ENCODE measurements at regions not wholly inside any gene's neighbourhood (a gene's known extent, or its start where the extent isn't known, plus 50 kb on each side); places are given as distances from the start of the nearest gene placed in this dataset.
A peak's percentile ranks its signal among the peaks of the same experiment; 100 is the strongest.
"Not testable (repeated sequence)": the region's sequence is repeated elsewhere in the genome, so short reads cannot be mapped to it uniquely, and the experiment has no call there.

GRCh38 chr20:5696011-5696559, 54.1 kb upstream of the SHLD1 start:
- ChIA-PET CTCF (no interaction called here), POLR2A (no interaction called here)
- Mint-ChIP-seq H3K27ac (no peak overlapping the region), H3K4me3 (no peak overlapping the region), H3K27me3 (peaks cover 0 to 7% of the 10 kb centered on the region in 2 donors), H3K4me1 (no peaks in the 10 kb centered on the region), H3K9me3 (peaks cover 0 to 2% (median 0%) of the 10 kb centered on the region in 5 donors), H3K36me3 (peaks cover 0 to 4% (median 0%) of the 10 kb centered on the region in 3 donors)
- no peaks in the 10 kb centered on the region for H3K36me3 ChIP-seq (ENCODE audit: insufficient read depth, low read length)
- DNase-seq, result no peak
- no peak overlapping the region for H3K4me3 ChIP-seq (ENCODE audit: low read length)
- no peak overlapping the region for H3K27ac ChIP-seq (ENCODE audit: low read depth, low read length)
- no peaks in the 10 kb centered on the region for H3K9me3 ChIP-seq (ENCODE audit: low read length)
- H3K27me3 ChIP-seq (ENCODE audit: insufficient read depth, low read length, poor library complexity, severe bottlenecking), result no peaks in the 10 kb centered on the region
- no peaks in the 10 kb centered on the region for H3K4me1 ChIP-seq (ENCODE audit: insufficient read depth, low read length)

GRCh38 chr20:5691918-5692618, 58.1 kb upstream of the SHLD1 start:
- no peaks in the 10 kb centered on the region for H3K36me3 ChIP-seq (ENCODE audit: insufficient read depth, low read length)
- peak overlapping the region in 2 of 8 donors; percentile 33 to 39 for H3K27ac Mint-ChIP-seq
- no peaks in the 10 kb centered on the region for H3K27me3 ChIP-seq (ENCODE audit: insufficient read depth, low read length, poor library complexity, severe bottlenecking)
- H3K4me3 ChIP-seq (ENCODE audit: low read length), result no peak overlapping the region
- ChIA-PET POLR2A (interaction anchor here (0.6 to 0.7 kb wide), 2 partner anchors 46 to 114 kb away, joined by 5 to 7 read pairs; no protein-coding TSS in a partner anchor), CTCF (no interaction called here)
- no peaks in the 10 kb centered on the region for H3K4me1 Mint-ChIP-seq
- no peak overlapping the region for H3K4me3 Mint-ChIP-seq
- peaks cover 0 to 10% of the 10 kb centered on the region in 2 donors for H3K27me3 Mint-ChIP-seq
- H3K36me3 Mint-ChIP-seq, result peaks cover 0 to 4% (median 0%) of the 10 kb centered on the region in 3 donors
- no peak overlapping the region for H3K27ac ChIP-seq (ENCODE audit: low read depth, low read length)
- H3K4me1 ChIP-seq (ENCODE audit: insufficient read depth, low read length), result no peaks in the 10 kb centered on the region
- peaks cover 0 to 2% (median 0%) of the 10 kb centered on the region in 5 donors for H3K9me3 Mint-ChIP-seq
- DNase-seq, result peak in 1 of 5 donors; percentile 4
- H3K9me3 ChIP-seq (ENCODE audit: low read length), result no peaks in the 10 kb centered on the region

- Histone ChIP-seq H3K36me3 (ENCODE audit: insufficient read depth, low read length) (no peaks in the 10 kb centered on the region), H3K27me3 (ENCODE audit: insufficient read depth, low read length, poor library complexity, severe bottlenecking) (no peaks in the 10 kb centered on the region), H3K27ac (ENCODE audit: low read depth, low read length) (no peak overlapping the region), H3K4me3 (ENCODE audit: low read length) (no peak overlapping the region), H3K4me1 (ENCODE audit: insufficient read depth, low read length) (no peaks in the 10 kb centered on the region), H3K9me3 (ENCODE audit: low read length) (no peaks in the 10 kb centered on the region)
- no peak for DNase-seq
- Mint-ChIP-seq H3K4me1 (no peaks in the 10 kb centered on the region), H3K27me3 (peaks cover 0 to 4% of the 10 kb centered on the region in 2 donors), H3K36me3 (no peaks in the 10 kb centered on the region), H3K9me3 (no peaks in the 10 kb centered on the region), H3K4me3 (no peak overlapping the region), H3K27ac (no peak overlapping the region)
- ChIA-PET CTCF (no interaction called here), POLR2A (no interaction called here)
These were observed 60.7 kb upstream of the SHLD1 start for GRCh38 chr20:5689463-5689862.

- no peaks in the 10 kb centered on the region for H3K4me1 Mint-ChIP-seq
- no peak for DNase-seq
- no peaks in the 10 kb centered on the region for H3K9me3 Mint-ChIP-seq
- H3K27ac ChIP-seq (ENCODE audit: low read depth, low read length), result no peak overlapping the region
- ChIA-PET CTCF (no interaction called here), POLR2A (no interaction called here)
- H3K36me3 ChIP-seq (ENCODE audit: insufficient read depth, low read length), result no peaks in the 10 kb centered on the region
- H3K27ac Mint-ChIP-seq, result peak overlapping the region in 2 of 8 donors; percentile 6 to 38
- H3K27me3 Mint-ChIP-seq, result peaks cover 0 to 3% of the 10 kb centered on the region in 2 donors
- H3K4me1 ChIP-seq (ENCODE audit: insufficient read depth, low read length), result no peaks in the 10 kb centered on the region
- H3K4me3 Mint-ChIP-seq, result no peak overlapping the region
- H3K27me3 ChIP-seq (ENCODE audit: insufficient read depth, low read length, poor library complexity, severe bottlenecking), result no peaks in the 10 kb centered on the region
- no peaks in the 10 kb centered on the region for H3K9me3 ChIP-seq (ENCODE audit: low read length)
- no peaks in the 10 kb centered on the region for H3K36me3 Mint-ChIP-seq
- H3K4me3 ChIP-seq (ENCODE audit: low read length), result no peak overlapping the region
These were observed 61.7 kb upstream of the SHLD1 start for GRCh38 chr20:5688431-5688972.

DNA sequence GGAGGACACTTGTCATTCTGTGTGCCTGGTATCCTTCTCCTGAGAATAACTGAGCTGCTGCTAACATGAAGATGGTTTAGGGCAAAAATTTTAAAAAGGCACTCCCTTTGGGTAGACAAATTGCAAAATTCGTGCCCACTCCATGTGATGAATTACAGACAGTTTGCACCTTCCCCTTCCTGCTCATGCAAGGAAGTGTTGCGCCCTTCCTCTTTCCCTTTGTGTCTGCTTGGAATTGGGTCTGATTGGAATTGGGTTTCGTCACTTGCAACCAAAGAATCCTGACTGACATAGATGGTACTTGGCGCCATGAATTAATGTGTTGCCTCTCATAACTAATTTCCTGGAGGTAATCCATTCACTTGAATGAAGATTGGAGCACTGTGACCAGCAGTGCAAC, 62.3 kb upstream of the SHLD1 start:
- ChIA-PET CTCF (no interaction called here), POLR2A (no interaction called here)
- H3K27ac ChIP-seq (ENCODE audit: low read depth, low read length), result no peak overlapping the region
- no peaks in the 10 kb centered on the region for H3K36me3 Mint-ChIP-seq
- H3K4me3 ChIP-seq (ENCODE audit: low read length), result no peak overlapping the region
- H3K36me3 ChIP-seq (ENCODE audit: insufficient read depth, low read length), result no peaks in the 10 kb centered on the region
- peak overlapping the region in 1 of 8 donors; percentile 14 for H3K27ac Mint-ChIP-seq
- no peaks in the 10 kb centered on the region for H3K27me3 ChIP-seq (ENCODE audit: insufficient read depth, low read length, poor library complexity, severe bottlenecking)
- H3K9me3 ChIP-seq (ENCODE audit: low read length), result no peaks in the 10 kb centered on the region
- DNase-seq, result no peak
- no peaks in the 10 kb centered on the region for H3K4me1 ChIP-seq (ENCODE audit: insufficient read depth, low read length)
- H3K4me3 Mint-ChIP-seq, result no peak overlapping the region
- no peaks in the 10 kb centered on the region for H3K4me1 Mint-ChIP-seq
- peaks cover 0 to 3% of the 10 kb centered on the region in 2 donors for H3K27me3 Mint-ChIP-seq
- no peaks in the 10 kb centered on the region for H3K9me3 Mint-ChIP-seq

GRCh38 chr20:5686384-5687105, 63.7 kb upstream of the SHLD1 start:
- Mint-ChIP-seq H3K4me1 (no peaks in the 10 kb centered on the region), H3K36me3 (no peaks in the 10 kb centered on the region), H3K27me3 (peaks cover 0 to 3% of the 10 kb centered on the region in 2 donors), H3K9me3 (no peaks in the 10 kb centered on the region), H3K4me3 (no peak overlapping the region), H3K27ac (peak overlapping the region in 1 of 8 donors; percentile 50)
- Histone ChIP-seq H3K27ac (ENCODE audit: low read depth, low read length) (no peak overlapping the region), H3K27me3 (ENCODE audit: insufficient read depth, low read length, poor library complexity, severe bottlenecking) (no peaks in the 10 kb centered on the region), H3K4me3 (ENCODE audit: low read length) (no peak overlapping the region), H3K9me3 (ENCODE audit: low read length) (no peaks in the 10 kb centered on the region), H3K36me3 (ENCODE audit: insufficient read depth, low read length) (no peaks in the 10 kb centered on the region), H3K4me1 (ENCODE audit: insufficient read depth, low read length) (no peaks in the 10 kb centered on the region)
- CTCF ChIA-PET, result no interaction called here
- POLR2A ChIA-PET, result no interaction called here
- DNase-seq, result no peak

DNA sequence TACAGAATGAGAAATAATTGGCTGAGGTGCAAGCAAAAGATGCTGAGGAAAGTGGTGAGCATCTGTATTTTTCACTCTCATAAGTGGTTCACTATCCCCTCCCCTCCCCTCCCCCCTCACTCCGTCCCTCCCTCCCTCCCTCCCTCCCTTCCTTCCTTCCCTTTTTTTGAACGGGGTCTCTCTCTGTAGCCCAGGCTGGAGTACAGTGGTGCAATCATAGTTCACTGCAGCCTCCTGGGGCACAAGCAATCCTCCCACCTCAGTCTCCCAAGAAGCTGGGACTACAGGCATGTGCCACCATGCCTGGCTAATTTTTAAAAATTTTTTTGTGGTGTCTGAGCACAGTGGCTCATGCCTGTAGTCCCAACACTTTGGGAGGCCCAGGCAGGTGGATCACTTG, 67.6 kb upstream of the SHLD1 start:
- H3K27me3 ChIP-seq (ENCODE audit: insufficient read depth, low read length, poor library complexity, severe bottlenecking); H3K4me3 ChIP-seq (ENCODE audit: low read length); H3K4me1 ChIP-seq (ENCODE audit: insufficient read depth, low read length); H3K36me3 ChIP-seq (ENCODE audit: insufficient read depth, low read length); H3K36me3 Mint-ChIP-seq; H3K9me3 Mint-ChIP-seq; H3K27ac ChIP-seq (ENCODE audit: low read depth, low read length); H3K4me1 Mint-ChIP-seq; H3K27me3 Mint-ChIP-seq; DNase-seq; H3K4me3 Mint-ChIP-seq; POLR2A ChIA-PET; H3K9me3 ChIP-seq (ENCODE audit: low read length); H3K27ac Mint-ChIP-seq; CTCF ChIA-PET: not testable (repeated sequence)

DNA sequence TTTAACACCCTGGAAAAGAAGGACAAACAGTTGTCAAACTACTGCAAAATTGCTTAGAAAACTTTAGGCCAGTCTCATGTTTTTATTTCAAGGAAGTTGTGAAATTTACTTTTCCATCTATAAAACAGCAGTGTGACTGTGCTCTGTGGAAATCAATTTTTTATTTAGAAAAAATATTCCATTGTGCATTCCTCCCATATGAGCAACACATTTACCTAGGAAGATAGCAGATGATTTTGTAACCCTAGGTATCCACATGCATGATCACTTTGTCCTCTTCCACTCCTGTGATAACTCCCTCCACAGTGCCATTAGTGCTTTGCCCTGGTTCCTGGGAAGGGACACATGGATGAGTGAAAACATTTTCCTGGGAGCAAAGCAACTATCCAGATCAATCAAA, 69.4 kb upstream of the GPCPD1 start:
- DNase-seq, result no peak
- no peaks in the 10 kb centered on the region for H3K4me1 ChIP-seq (ENCODE audit: insufficient read depth, low read length)

More for the DNA sequence above, 69.4 kb upstream of the GPCPD1 start:
- Mint-ChIP-seq H3K4me1 (no peaks in the 10 kb centered on the region), H3K4me3 (no peak overlapping the region), H3K36me3 (no peaks in the 10 kb centered on the region), H3K27me3 (no peaks in the 10 kb centered on the region), H3K27ac (no peak overlapping the region), H3K9me3 (no peaks in the 10 kb centered on the region)
- Histone ChIP-seq H3K36me3 (ENCODE audit: insufficient read depth, low read length) (no peaks in the 10 kb centered on the region), H3K9me3 (ENCODE audit: low read length) (no peaks in the 10 kb centered on the region), H3K27ac (ENCODE audit: low read depth, low read length) (no peak overlapping the region), H3K27me3 (ENCODE audit: insufficient read depth, low read length, poor library complexity, severe bottlenecking) (no peaks in the 10 kb centered on the region), H3K4me3 (ENCODE audit: low read length) (no peak overlapping the region)
- POLR2A ChIA-PET, result no interaction called here
- CTCF ChIA-PET, result no interaction called here

All from CD8-positive, alpha-beta memory T cell (primary cell).